ENCODE measurements at regions not wholly inside any gene's neighbourhood (a gene's known extent, or its start where the extent isn't known, plus 50 kb on each side); places are given as distances from the start of the nearest gene placed in this dataset.

GRCh38 chr6:48183178-48183577 is 72.2 kb upstream of the PTCHD4 start:
- TF ChIP-seq CTCF (IDR thresholded peaks at IDR 0.05) (no peak), POLR2A (IDR thresholded peaks at IDR 0.05) (no peak)
